ENCODE measurements at regions not wholly inside any gene's neighbourhood (a gene's known extent, or its start where the extent isn't known, plus 50 kb on each side); places are given as distances from the start of the nearest gene placed in this dataset.

GRCh38 chr7:67781841-67782240, 785.2 kb downstream of the TYW1 start:
- TF ChIP-seq CTCF (IDR thresholded peaks at IDR 0.05) (no peak), POLR2A (IDR thresholded peaks at IDR 0.05; ENCODE audit: low read depth) (no peak), POLR2AphosphoS5 (IDR thresholded peaks at IDR 0.05) (no peak), EP300 (IDR thresholded peaks at IDR 0.05) (no peak)

All from esophagus muscularis mucosa (tissue), 4 donors.